ENCODE measurements at regions not wholly inside any gene's neighbourhood (a gene's known extent, or its start where the extent isn't known, plus 50 kb on each side); places are given as distances from the start of the nearest gene placed in this dataset.

DNA sequence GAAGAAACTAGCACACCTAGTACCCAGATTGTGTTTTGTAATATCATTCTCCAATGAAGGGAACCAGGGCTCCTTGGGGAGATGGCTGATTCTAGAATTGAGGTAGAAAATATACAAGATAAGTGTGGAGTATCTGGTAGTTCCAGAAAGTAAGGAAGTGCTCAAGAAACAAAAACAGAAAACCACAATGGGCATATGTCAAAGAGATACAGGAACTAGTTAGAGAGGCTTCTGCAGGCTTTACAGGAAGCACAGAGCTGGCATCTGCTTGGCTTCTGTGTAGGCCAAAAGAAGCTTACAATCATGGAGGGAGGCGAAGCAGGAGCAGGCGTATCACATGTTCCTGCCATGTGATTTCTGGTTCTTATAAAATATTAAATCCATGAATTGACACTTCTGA, 105.7 kb upstream of the TMEM161B start:
- no peak for ATAC-seq
- TF ChIP-seq, protein P1, sequence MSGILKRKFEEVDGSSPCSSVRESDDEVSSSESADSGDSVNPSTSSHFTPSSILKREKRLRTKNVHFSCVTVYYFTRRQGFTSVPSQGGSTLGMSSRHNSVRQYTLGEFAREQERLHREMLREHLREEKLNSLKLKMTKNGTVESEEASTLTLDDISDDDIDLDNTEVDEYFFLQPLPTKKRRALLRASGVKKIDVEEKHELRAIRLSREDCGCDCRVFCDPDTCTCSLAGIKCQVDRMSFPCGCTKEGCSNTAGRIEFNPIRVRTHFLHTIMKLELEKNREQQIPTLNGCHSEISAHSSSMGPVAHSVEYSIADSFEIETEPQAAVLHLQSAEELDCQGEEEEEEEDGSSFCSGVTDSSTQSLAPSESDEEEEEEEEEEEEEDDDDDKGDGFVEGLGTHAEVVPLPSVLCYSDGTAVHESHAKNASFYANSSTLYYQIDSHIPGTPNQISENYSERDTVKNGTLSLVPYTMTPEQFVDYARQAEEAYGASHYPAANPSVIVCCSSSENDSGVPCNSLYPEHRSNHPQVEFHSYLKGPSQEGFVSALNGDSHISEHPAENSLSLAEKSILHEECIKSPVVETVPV (CRISPR knock-in tag; IDR thresholded peaks at IDR 0.05): no peak
- TF ChIP-seq, protein P2, sequence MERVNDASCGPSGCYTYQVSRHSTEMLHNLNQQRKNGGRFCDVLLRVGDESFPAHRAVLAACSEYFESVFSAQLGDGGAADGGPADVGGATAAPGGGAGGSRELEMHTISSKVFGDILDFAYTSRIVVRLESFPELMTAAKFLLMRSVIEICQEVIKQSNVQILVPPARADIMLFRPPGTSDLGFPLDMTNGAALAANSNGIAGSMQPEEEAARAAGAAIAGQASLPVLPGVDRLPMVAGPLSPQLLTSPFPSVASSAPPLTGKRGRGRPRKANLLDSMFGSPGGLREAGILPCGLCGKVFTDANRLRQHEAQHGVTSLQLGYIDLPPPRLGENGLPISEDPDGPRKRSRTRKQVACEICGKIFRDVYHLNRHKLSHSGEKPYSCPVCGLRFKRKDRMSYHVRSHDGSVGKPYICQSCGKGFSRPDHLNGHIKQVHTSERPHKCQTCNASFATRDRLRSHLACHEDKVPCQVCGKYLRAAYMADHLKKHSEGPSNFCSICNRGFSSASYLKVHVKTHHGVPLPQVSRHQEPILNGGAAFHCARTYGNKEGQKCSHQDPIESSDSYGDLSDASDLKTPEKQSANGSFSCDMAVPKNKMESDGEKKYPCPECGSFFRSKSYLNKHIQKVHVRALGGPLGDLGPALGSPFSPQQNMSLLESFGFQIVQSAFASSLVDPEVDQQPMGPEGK (CRISPR knock-in tag; IDR thresholded peaks at IDR 0.05; ENCODE audit: borderline replicate concordance): no peak
- no peak for TF ChIP-seq ARNTL (CRISPR knock-in tag; IDR thresholded peaks at IDR 0.05; ENCODE audit: borderline replicate concordance, low read depth)
- TF ChIP-seq, protein P3, sequence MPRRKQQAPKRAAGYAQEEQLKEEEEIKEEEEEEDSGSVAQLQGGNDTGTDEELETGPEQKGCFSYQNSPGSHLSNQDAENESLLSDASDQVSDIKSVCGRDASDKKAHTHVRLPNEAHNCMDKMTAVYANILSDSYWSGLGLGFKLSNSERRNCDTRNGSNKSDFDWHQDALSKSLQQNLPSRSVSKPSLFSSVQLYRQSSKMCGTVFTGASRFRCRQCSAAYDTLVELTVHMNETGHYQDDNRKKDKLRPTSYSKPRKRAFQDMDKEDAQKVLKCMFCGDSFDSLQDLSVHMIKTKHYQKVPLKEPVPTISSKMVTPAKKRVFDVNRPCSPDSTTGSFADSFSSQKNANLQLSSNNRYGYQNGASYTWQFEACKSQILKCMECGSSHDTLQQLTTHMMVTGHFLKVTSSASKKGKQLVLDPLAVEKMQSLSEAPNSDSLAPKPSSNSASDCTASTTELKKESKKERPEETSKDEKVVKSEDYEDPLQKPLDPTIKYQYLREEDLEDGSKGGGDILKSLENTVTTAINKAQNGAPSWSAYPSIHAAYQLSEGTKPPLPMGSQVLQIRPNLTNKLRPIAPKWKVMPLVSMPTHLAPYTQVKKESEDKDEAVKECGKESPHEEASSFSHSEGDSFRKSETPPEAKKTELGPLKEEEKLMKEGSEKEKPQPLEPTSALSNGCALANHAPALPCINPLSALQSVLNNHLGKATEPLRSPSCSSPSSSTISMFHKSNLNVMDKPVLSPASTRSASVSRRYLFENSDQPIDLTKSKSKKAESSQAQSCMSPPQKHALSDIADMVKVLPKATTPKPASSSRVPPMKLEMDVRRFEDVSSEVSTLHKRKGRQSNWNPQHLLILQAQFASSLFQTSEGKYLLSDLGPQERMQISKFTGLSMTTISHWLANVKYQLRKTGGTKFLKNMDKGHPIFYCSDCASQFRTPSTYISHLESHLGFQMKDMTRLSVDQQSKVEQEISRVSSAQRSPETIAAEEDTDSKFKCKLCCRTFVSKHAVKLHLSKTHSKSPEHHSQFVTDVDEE (CRISPR knock-in tag; IDR thresholded peaks at IDR 0.05): no peak
- TF ChIP-seq GLIS3 (CRISPR knock-in tag; IDR thresholded peaks at IDR 0.05): no peak
- no peak for TF ChIP-seq ZNF565 (CRISPR knock-in tag; conservative IDR thresholded peaks at IDR 0.05; ENCODE audit: low read depth)
- TF ChIP-seq ESRRG (CRISPR knock-in tag; IDR thresholded peaks at IDR 0.05): no peak
- TF ChIP-seq, protein P4, sequence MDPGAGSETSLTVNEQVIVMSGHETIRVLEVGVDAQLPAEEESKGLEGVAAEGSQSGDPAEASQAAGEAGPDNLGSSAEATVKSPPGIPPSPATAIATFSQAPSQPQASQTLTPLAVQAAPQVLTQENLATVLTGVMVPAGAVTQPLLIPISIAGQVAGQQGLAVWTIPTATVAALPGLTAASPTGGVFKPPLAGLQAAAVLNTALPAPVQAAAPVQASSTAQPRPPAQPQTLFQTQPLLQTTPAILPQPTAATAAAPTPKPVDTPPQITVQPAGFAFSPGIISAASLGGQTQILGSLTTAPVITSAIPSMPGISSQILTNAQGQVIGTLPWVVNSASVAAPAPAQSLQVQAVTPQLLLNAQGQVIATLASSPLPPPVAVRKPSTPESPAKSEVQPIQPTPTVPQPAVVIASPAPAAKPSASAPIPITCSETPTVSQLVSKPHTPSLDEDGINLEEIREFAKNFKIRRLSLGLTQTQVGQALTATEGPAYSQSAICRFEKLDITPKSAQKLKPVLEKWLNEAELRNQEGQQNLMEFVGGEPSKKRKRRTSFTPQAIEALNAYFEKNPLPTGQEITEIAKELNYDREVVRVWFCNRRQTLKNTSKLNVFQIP (CRISPR knock-in tag; IDR thresholded peaks at IDR 0.05; ENCODE audit: borderline replicate concordance, low read depth): no peak
- no peak for TF ChIP-seq ZFP3 (CRISPR knock-in tag; IDR thresholded peaks at IDR 0.05)
- no peak for TF ChIP-seq ZC3H10 (CRISPR knock-in tag; IDR thresholded peaks at IDR 0.05)
- no peak for TF ChIP-seq OSR1 (CRISPR knock-in tag; IDR thresholded peaks at IDR 0.05)
- no peak for TF ChIP-seq BACH2 (CRISPR knock-in tag; IDR thresholded peaks at IDR 0.05; ENCODE audit: borderline replicate concordance)
- TF ChIP-seq TOX (CRISPR knock-in tag; IDR thresholded peaks at IDR 0.05; ENCODE audit: borderline replicate concordance): no peak
- TF ChIP-seq, protein P5, sequence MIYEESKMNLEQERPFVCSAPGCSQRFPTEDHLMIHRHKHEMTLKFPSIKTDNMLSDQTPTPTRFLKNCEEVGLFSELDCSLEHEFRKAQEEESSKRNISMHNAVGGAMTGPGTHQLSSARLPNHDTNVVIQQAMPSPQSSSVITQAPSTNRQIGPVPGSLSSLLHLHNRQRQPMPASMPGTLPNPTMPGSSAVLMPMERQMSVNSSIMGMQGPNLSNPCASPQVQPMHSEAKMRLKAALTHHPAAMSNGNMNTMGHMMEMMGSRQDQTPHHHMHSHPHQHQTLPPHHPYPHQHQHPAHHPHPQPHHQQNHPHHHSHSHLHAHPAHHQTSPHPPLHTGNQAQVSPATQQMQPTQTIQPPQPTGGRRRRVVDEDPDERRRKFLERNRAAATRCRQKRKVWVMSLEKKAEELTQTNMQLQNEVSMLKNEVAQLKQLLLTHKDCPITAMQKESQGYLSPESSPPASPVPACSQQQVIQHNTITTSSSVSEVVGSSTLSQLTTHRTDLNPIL (CRISPR knock-in tag; IDR thresholded peaks at IDR 0.05; ENCODE audit: low read depth): no peak
- TF ChIP-seq SNAI2 (CRISPR knock-in tag; IDR thresholded peaks at IDR 0.05): no peak
- TF ChIP-seq ZFP30 (CRISPR knock-in tag; IDR thresholded peaks at IDR 0.05): no peak
- no peak for TF ChIP-seq TCF4 (CRISPR knock-in tag; IDR thresholded peaks at IDR 0.05; ENCODE audit: borderline replicate concordance)
- TF ChIP-seq PPARA (CRISPR knock-in tag; IDR thresholded peaks at IDR 0.05; ENCODE audit: borderline replicate concordance): no peak
- no peak for TF ChIP-seq ZNF8 (CRISPR knock-in tag; IDR thresholded peaks at IDR 0.05)

DNA sequence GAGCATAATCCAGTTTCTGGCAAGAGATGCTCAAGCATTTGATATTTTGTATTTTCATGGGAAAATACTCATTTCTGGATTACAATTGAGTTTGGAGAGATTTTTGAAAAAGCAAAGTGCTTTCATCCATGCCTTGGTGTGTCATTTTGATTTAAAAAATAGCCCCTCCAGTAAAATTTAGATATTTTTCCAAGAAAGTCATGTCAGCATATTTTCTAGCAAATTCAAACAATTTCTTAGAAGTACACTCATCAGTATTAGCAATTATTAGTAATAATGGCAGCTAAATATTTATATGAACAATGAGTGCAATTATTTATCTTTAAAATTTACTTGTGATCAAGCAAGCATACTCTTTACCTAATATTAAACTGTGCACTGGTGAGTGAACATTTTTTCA, 102.2 kb upstream of the TMEM161B start:
- TF ChIP-seq PPARA (CRISPR knock-in tag; IDR thresholded peaks at IDR 0.05; ENCODE audit: borderline replicate concordance) (no peak), ZNF70 (CRISPR knock-in tag; IDR thresholded peaks at IDR 0.05) (no peak), OSR1 (CRISPR knock-in tag; IDR thresholded peaks at IDR 0.05) (no peak), GLIS3 (CRISPR knock-in tag; IDR thresholded peaks at IDR 0.05) (no peak), SNAI2 (CRISPR knock-in tag; IDR thresholded peaks at IDR 0.05) (no peak), ZFP3 (CRISPR knock-in tag; IDR thresholded peaks at IDR 0.05) (no peak), CSDC2 (CRISPR knock-in tag; IDR thresholded peaks at IDR 0.05) (no peak), RARB (CRISPR knock-in tag; IDR thresholded peaks at IDR 0.05) (no peak), BACH2 (CRISPR knock-in tag; IDR thresholded peaks at IDR 0.05; ENCODE audit: borderline replicate concordance) (no peak)
- TF ChIP-seq, protein P2 (CRISPR knock-in tag; IDR thresholded peaks at IDR 0.05; ENCODE audit: borderline replicate concordance): no peak
- TF ChIP-seq, protein P1 (CRISPR knock-in tag; IDR thresholded peaks at IDR 0.05): no peak

More for the DNA sequence above, 102.2 kb upstream of the TMEM161B start:
- ATAC-seq: no peak
